HG03565 (cell line): ENCODE measurements at regions not wholly inside any gene's neighbourhood (a gene's known extent, or its start where the extent isn't known, plus 50 kb on each side); places are given as distances from the start of the nearest gene placed in this dataset.

Experiments
- ATAC-seq: cut with Tn5 transposase; IDR thresholded peaks from one replicate; pipeline ENCODE4 v1.9.1; 2021; ENCODE audit warnings: mild to moderate bottlenecking, moderate library complexity; ENCODE audit not compliant: unreplicated experiment

DNA sequence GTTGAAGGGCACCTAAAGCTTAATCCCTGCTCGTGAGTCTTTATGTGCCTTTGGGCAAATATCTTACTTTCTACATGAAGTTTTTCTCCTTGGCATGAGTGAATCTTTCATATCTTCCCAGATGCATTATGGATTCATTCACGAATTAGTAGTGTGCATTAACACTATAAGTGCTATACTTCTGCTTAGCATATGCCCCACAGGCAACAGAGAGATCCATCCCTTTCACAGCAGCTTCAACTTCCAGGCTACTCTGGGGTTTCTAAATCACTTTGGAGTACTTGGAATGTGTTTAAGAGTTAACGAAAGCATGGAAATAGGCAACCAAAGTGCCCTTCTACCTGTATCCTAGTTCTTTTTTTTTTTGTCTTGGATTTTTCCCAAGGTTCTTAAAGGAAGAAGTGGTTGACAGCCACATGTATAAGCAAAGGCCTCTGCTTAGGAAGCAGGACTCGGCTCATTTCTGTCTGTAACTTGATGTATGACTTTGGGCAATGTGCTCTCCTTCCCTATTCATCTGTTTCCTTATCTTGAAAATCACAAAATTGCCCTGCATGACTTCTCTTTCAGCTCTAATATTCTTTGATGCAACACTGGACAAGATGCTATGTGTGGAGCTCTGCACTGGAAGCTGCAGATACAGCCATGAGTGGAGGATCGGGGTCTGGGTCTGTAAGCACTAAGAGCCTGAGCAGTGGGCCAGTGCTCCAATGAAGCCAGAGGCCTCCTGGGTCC is 54.5 kb upstream of the ME3 start:
- no peak for ATAC-seq

DNA sequence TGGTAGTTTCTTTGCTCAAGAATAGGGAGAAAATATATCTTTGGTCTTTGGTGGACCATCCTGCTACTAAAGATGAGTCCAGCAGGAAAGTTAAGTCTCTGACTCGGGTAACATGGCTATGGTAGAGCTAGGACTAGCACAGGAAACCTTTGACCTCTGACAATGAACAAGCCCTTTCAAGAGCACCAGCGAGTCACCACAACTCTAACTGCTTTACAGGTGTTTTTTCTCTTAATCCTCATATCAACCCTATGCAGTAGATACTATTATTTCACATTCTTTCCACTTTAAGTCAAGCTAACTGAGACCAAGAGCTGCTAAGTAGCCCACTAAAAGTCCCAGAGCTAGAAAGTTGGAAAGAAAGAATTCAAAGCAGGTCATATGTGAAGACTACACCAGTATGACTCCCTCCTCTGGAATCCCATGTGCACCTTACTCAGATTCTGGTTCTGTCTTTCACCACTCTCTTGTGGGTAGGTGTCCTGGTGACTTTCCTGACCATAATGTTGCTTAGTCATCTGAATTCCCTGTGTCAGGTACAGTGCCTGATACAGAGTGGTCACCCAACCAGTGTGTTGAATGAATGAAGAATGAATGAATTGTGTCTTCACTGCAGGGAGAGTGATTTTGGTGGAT is 53.8 kb upstream of the ME3 start:
- ATAC-seq = no peak

DNA sequence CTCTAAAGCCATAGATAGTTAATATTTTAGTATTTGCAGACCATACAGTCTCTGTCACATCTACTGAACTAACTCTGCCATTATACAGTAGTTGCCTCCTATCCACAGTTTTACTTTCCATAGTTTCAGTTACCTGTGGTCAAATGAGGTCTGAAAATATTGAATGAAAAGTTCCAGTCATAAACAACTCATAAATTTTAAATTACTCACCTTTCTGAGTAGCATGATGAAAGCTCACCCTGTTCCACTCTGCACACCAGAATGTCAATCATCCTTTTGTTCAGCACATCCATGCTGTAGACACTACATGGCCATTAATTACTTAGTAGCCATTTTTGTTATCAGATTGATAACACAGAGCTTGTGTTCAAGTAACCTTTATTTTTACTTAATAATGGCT is 51.7 kb upstream of the ME3 start:
- no peak for ATAC-seq

DNA sequence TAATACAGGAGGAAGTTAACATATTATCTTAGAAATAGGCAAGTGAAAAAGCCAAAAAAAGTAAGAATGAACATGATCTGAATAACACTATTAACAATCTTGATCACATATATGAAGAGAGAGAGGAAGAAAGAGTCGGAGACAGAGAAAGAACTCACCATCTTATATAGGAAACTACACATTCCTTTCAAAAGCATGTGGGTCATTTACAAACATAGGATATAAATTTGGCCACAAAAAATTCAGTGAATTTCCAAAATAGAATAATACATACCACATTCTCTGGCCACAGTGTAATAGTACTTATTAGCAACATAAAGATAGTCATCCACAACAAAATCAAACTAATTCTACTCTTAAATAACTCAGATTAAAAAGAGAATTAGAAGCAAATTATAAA is 50.9 kb upstream of the ME3 start:
- no peak for ATAC-seq

DNA sequence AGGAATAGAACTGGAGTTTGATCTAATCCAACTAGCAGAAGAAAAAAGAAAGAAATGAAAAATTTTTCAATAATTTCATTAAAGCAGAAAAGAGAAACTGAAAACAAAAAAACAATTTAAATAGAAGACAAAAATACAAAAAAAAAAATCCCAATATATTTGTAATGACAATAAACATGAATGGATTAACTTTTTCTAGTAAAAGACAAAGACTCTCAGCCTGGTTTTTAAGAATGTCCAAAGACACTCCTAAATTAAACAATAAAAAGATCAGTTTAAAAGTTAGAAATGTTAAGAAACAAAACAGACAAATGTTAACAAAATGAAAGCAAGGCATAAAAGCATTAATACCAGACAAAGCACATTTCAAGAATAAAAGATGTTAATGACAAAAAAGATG is 50.3 kb upstream of the ME3 start:
- ATAC-seq = no peak
